NB4 (cell line): ENCODE measurements at regions not wholly inside any gene's neighbourhood (a gene's known extent, or its start where the extent isn't known, plus 50 kb on each side); places are given as distances from the start of the nearest gene placed in this dataset.

ENCODE experiments used
- DNase-seq: peaks from one replicate; pipeline ENCODE4 v3.0.0; 2010; ENCODE audit warnings: low read depth
- H3K4me3 ChIP-seq: one replicate; pipeline ENCODE4 v1.5.1; 2011; ENCODE audit warnings: mild to moderate bottlenecking, low read depth, low read length, moderate library complexity
- CTCF ChIP-seq: IDR thresholded peaks from one replicate; pipeline ENCODE4 v1.5.1; 2012; ENCODE audit warnings: low read depth, low read length
- MYC ChIP-seq: IDR thresholded peaks from 2 replicates; pipeline ENCODE4 v1.6.1; 2011; ENCODE audit warnings: low read depth, low read length
- POLR2A ChIP-seq: IDR thresholded peaks from 2 replicates; pipeline ENCODE4 v1.6.1; 2011; ENCODE audit warnings: mild to moderate bottlenecking; ENCODE audit not compliant: insufficient read length; ENCODE audit errors: extremely low read depth
- TF ChIP-seq, protein P1 (sequence below): IDR thresholded peaks from 2 replicates; pipeline ENCODE4 v1.6.1; 2011; ENCODE audit warnings: low read depth, low read length

GRCh38 chr5:142486020-142486419 lies 161.2 kb upstream of the SPRY4 start:
- no peak overlapping the region for H3K4me3 ChIP-seq
- no peak for DNase-seq
- TF ChIP-seq CTCF = no peak
- TF ChIP-seq, protein P1, sequence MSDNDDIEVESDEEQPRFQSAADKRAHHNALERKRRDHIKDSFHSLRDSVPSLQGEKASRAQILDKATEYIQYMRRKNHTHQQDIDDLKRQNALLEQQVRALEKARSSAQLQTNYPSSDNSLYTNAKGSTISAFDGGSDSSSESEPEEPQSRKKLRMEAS = no peak
- no peak for TF ChIP-seq MYC
- TF ChIP-seq POLR2A = no peak

- H3K4me3 ChIP-seq = no peak overlapping the region
- DNase-seq = no peak
- no peak for TF ChIP-seq CTCF
These were observed 160.1 kb upstream of the SPRY4 start for GRCh38 chr5:142484821-142485387.

GRCh38 chr5:142482207-142482606 lies 157.4 kb upstream of the SPRY4 start:
- TF ChIP-seq, protein P1 = no peak
- TF ChIP-seq POLR2A = no peak
- no peak for TF ChIP-seq MYC
- no peak for TF ChIP-seq CTCF
- DNase-seq = no peak
- H3K4me3 ChIP-seq = no peak overlapping the region

DNA sequence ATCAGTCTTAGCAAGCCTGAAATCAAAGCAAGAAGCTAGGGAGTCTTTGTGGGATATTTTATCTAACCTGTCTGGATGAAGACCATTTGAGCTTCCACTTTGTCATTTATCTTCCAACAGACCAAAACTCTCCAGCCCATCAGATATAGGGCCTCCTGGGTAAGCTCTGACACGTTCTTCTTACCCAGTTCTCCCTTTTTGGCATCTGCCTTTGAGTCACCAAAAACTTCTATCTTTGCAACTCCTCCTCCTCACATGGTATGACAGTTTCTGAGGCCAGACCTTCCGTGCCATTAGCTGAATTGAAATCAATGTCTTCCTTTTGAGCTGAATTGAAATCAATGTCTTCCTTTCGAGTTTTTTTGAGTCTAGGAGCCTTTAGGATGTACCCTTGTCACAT lies 156.6 kb upstream of the SPRY4 start:
- no peak for TF ChIP-seq CTCF
- no peak for TF ChIP-seq POLR2A
- TF ChIP-seq MYC = no peak
- TF ChIP-seq, protein P1 = no peak
- no peak overlapping the region for H3K4me3 ChIP-seq
- DNase-seq = no peak

DNA sequence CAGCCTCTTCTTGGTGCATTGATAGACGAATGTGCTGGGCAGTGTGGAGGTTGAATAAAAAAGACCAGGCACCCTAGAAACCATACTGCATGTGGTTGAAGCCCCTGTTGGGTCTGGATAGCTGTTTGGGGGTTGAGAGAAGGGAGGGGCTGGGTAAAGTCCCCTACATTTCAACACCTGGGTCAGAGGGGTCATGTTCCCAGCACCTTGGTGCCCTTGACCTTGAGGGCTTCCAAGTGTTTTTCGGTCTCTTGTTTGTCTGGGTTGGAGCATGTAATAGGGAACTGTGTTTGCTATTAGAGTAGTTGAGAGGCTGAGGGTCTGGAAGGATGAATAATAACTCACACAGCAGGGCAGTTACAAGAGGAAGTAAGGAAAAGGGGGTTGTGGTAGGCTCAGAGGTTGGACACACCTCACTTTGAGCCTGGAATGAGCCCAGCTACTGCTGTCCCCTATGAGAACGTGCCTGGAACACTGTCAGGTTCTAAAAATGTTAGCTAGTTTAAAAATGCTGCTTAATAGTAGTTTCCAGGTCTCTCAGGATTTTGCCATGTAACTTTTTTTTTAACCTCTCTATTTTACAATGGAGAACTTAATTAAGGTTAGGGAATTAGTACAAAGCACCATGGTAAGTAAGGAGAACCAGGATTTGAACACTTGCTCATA lies 155.2 kb upstream of the SPRY4 start:
- no peak for DNase-seq

More for the DNA sequence above, 155.2 kb upstream of the SPRY4 start:
- H3K4me3 ChIP-seq = no peak overlapping the region
- TF ChIP-seq, protein P1 = no peak
- TF ChIP-seq MYC (no peak), POLR2A (no peak), CTCF (no peak)
